Gastroesophageal sphincter (tissue), 3 donors: ENCODE measurements at regions not wholly inside any gene's neighbourhood (a gene's known extent, or its start where the extent isn't known, plus 50 kb on each side); places are given as distances from the start of the nearest gene placed in this dataset.

ENCODE experiments used
- CTCF ChIP-seq, 4 experiments: fragments of 200-600 bp in 2 of 4; fragments of 450-650 bp in 2 of 4; sonication (generic) in 1 of 4; IDR thresholded peaks; one replicate each; pipeline ENCODE4 v1.5.1; 2017 to 2019; ENCODE audit warnings: antibody characterized with exemption in 4 of 4, mild to moderate bottlenecking in 2 of 4, moderate library complexity in 2 of 4
- POLR2AphosphoS5 ChIP-seq: sonication (generic); formaldehyde crosslinking; IDR thresholded peaks from one replicate; pipeline ENCODE4 v1.6.1; 2017; ENCODE audit warnings: antibody characterized with exemption

- TF ChIP-seq CTCF (IDR thresholded peaks at IDR 0.05) (no peak), POLR2AphosphoS5 (no peak)
Measured at GRCh38 chr18:54774423-54774822, 53.9 kb upstream of the RAB27B start.
